Gastrocnemius medialis (tissue), 4 donors: ENCODE measurements at regions not wholly inside any gene's neighbourhood (a gene's known extent, or its start where the extent isn't known, plus 50 kb on each side); places are given as distances from the start of the nearest gene placed in this dataset.

ENCODE experiments used
- POLR2A ChIP-seq, 2 donors: fragments of 450-650 bp; IDR thresholded peaks; one replicate each; pipeline ENCODE4 v1.6.1; 2017; ENCODE audit warnings: antibody characterized with exemption in 2 of 2, mild to moderate bottlenecking in 2 of 2, moderate library complexity in 2 of 2
- TF ChIP-seq, protein P1 (sequence below), 5 experiments: fragments of 450-650 bp in 3 of 5; fragments of 200-600 bp in 2 of 5; sonication (generic) in 2 of 5; IDR thresholded peaks in 4 of 5; conservative IDR thresholded peaks in 1 of 5; 1 replicate in 4 of 5; 2 replicates in 1 of 5; pipeline ENCODE4 v1.5.1; 2016 to 2019; ENCODE audit warnings: antibody characterized with exemption in 5 of 5, mild to moderate bottlenecking in 3 of 5, moderate library complexity in 3 of 5

DNA sequence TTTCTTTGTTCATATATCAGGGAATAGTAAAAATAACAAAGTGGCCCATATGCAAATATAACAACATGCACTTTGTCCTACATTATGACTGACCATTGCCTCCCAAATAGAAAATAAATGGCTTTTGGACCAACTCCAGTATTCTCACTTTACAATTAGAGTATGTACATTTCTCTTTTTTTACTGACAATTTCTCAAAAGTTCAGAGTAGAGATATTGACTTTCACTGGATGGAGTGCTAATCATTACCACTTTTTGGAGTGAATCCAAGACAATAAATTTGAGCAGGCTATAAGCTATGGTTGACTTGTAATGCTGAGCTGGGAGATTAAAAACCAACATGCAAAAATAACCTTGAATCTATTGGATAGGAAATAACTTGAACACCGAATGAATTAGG is 987.4 kb downstream of the SUCLG1 start:
- TF ChIP-seq, protein P1, sequence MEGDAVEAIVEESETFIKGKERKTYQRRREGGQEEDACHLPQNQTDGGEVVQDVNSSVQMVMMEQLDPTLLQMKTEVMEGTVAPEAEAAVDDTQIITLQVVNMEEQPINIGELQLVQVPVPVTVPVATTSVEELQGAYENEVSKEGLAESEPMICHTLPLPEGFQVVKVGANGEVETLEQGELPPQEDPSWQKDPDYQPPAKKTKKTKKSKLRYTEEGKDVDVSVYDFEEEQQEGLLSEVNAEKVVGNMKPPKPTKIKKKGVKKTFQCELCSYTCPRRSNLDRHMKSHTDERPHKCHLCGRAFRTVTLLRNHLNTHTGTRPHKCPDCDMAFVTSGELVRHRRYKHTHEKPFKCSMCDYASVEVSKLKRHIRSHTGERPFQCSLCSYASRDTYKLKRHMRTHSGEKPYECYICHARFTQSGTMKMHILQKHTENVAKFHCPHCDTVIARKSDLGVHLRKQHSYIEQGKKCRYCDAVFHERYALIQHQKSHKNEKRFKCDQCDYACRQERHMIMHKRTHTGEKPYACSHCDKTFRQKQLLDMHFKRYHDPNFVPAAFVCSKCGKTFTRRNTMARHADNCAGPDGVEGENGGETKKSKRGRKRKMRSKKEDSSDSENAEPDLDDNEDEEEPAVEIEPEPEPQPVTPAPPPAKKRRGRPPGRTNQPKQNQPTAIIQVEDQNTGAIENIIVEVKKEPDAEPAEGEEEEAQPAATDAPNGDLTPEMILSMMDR (IDR thresholded peaks at IDR 0.05 in 4 of 5, conservative IDR thresholded peaks at IDR 0.05 in 1 of 5): no peak
- no peak for TF ChIP-seq POLR2A (IDR thresholded peaks at IDR 0.05)
